ENCODE measurements at regions not wholly inside any gene's neighbourhood (a gene's known extent, or its start where the extent isn't known, plus 50 kb on each side); places are given as distances from the start of the nearest gene placed in this dataset.

DNA sequence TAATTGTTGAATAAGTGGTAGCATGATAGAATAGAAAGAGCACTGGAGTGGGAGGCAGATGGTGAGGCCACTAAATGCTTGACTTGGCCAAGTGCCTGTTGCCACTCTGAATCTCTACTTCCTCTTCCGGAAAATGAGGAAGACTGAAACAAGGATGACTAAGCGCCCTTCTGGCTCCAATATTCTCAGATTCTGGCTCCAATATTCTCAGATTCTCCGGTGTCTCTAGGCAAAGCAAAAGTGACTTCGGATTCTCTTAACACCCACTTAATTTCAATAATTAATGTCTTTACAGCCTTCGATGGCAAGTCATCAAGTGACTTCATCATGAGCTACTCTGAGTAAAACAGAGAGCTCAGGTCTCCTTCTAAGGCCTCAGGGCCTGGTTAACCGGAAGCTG lies 402.2 kb upstream of the FGF13 start:
- DNase-seq (ENCODE audit: low read depth), result no peak

GRCh38 chrX:139112432-139112831 lies 400.9 kb upstream of the FGF13 start:
- DNase-seq (ENCODE audit: low read depth), result no peak

DNA sequence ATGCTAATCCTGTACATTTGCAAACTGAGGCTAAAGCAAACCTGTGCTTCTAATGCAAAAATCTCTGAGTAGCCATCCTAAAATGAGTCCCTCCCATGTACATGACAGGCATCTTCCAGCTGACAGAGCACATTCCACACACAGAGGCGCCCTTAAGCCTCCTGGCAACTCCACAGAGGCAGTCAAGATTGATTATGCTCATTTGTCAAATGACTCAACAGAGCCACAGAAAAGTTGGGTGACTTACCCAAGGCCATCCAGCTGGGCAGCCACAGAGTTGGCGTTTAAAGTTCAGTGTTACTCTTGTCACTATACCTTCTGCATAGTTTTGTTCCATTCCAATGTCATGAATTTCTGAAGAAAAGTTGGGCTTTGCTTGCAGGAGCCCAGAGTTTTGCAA lies 394.6 kb upstream of the FGF13 start:
- no peak for DNase-seq (ENCODE audit: low read depth)

DNA sequence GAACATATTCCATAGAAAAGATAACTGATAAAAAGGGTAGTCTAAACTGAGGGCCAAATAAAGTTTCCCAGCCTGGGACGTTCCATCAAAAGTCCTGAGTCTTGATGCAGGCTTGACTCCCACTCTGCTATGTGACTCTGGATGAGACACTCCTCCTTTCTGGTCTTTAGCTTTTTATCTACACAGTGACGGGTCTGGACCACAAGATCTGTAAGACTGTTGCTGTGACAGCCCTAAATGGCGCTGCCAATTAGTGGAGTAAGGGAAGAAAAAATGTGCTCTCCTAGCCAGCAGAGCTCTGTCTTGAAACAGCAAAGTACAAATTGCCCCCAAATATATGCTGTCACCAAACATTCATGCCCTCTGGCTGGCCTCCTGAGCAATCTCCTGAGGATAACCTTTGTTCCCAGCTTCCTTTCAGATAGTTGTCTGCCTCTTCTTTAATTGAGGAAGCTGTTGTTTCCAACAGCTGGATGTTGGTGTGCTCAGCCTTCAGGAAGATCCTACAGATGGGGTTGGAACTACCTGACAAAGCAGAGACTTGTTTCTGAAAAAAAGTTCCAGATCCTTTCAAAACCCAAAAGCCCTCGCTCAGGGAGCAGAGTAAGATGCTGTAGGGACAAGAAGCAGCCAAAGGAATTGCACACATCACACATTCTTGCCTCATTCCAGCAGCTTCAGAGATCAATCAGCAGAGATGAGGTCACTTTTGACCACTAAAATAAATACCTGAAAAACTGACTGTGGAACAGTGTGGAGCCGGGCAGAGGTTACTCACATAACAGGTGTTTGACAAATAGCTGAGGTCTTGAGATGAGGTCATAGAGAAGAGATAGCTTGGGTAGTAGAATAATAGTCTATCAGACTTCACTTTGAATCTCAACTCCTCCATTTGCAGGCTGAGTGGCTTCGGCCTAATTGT lies 383.4 kb upstream of the FGF13 start:
- peak; percentile 6 for DNase-seq (ENCODE audit: low read depth)

DNA sequence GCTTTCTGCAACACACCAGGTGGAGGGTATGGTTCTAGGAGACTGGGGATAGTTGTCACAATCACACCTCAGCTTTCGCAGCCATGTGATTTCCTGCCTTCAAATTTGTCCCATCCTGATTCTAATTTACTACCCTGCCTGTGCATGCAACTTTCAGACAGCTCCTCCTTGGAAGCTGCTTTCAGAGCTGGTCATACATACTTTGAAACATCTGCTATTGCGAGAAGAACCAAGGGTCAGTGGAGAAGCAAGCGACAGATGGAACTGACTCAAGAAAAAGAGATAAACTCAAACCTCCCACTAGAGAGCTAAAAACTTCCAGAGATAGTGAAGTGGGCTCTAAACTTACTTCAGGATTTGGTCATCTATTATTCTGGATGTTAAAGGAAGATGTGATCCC lies 381.7 kb upstream of the FGF13 start:
- no peak for DNase-seq (ENCODE audit: low read depth)

DNA sequence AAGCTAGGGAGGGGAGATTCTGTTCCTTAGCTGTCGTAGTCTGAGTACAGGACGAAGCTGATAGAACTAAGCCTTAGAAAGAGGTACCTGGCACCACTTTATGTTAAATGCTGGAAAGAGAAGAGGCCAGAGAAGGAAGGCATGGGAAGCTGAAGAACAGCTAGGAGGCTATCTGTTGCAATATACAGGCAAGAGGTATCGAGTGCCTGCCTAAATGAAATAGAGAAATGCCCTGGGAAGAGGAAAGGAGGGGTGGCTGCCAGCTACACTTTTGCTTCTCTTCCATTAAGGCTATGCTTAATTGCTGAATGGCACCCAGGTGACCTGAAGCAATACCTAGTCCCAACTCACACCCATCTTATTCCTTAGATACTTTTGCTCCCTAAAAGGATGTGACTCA lies 380.4 kb upstream of the FGF13 start:
- DNase-seq (ENCODE audit: low read depth), result no peak

GRCh38 chrX:139091066-139091465 lies 379.5 kb upstream of the FGF13 start:
- no peak for DNase-seq (ENCODE audit: low read depth)

DNA sequence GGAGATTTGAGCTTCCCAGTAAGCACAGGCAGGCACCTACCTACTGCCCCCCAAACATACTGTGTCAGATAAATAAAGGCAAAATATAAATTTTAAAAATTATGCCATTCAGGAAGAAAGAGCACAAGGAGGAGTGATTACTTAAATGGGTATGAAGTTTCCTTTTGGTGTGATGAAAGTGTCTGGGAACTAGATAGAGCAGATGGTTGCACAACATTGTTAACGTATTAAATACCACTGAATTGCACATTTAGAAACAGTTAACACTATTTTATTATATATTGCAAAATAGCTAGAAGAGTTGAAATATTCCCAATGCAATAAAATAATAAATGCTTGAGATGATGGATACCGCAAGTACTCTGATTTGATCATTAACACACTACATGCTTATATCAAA lies 374.7 kb upstream of the FGF13 start:
- no peak for DNase-seq (ENCODE audit: low read depth)

DNA sequence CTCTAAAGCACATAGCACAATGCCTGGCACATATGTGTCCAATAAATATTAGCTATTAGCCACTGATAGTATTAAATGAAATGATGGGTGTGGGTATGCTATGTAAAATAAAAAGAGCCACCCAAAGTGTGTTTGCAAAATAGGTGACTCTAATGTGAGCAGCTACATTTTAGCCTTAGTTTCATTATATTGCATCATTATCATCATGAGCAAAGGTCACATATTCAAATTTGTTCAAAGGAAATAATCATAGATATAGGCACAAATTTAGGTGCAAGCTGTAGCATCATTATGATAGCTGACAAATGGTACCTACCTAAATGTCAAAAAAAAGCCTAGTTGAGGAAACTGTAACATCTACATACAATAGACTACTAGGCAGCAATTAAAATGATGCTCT lies 373.9 kb upstream of the FGF13 start:
- DNase-seq (ENCODE audit: low read depth), result no peak

DNA sequence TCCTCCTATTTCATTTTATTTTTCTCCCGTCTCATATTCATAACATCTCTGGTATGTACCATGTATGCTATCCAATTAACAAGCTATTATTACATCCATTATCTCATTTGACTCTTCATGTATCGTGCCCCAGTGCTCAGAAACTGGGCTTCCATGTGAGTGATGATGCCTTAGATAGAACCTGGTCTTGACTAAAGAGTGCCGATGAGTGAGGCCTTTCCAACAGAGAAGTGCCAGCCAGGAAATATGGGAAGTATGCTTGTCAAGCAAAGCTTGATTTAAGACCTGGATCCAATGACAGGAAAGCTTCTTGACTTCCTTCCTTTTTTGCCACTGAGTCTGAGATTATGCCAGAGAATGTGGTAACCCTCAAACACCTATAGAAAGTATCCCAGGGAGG lies 371.7 kb upstream of the FGF13 start:
- no peak for DNase-seq (ENCODE audit: low read depth)

- no peak for DNase-seq (ENCODE audit: low read depth)
Measured at GRCh38 chrX:139081965-139082364, 370.4 kb upstream of the FGF13 start.

DNA sequence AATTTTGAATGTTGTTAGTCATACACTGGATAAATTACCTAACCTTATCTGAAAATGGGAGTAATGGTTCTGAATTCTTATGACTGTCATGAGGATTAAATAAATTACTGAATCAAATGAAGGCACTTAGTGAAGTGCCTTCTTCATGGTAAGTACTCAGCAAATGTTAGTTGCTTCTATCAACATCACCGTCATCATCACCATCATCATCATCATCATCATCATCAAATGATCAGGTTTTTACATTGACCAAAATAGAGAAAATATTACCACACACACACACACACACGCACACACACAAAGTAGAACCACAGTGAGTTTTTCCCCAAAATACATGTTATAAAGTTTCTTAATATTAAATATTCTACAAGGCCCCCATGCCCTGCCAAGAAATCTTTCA lies 368.3 kb upstream of the FGF13 start:
- DNase-seq (ENCODE audit: low read depth), result no peak

DNA sequence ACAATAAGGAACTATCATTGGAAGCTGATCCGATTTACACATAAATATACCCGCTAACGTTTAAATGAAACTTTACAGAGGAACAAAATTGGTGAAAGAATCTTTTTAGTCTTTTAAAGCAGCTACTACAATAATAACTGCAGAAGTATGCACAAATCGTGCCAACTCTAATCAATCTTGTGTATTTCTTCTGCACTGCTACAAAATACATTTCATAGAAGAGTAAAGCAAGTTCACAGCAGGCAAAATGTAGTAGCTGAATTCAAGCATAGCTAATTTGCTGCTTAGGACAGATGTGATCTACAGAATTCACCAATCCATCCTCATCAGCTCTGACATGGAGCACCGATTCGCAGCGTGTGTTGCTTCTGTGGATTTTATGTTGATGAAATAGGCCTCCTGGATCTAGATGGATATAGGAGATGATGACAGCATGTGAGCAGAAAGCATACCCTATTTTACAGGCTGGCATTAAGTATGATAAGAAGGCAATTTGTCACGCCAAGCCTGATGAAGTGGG lies 367.3 kb upstream of the FGF13 start:
- no peak for DNase-seq (ENCODE audit: low read depth)

DNA sequence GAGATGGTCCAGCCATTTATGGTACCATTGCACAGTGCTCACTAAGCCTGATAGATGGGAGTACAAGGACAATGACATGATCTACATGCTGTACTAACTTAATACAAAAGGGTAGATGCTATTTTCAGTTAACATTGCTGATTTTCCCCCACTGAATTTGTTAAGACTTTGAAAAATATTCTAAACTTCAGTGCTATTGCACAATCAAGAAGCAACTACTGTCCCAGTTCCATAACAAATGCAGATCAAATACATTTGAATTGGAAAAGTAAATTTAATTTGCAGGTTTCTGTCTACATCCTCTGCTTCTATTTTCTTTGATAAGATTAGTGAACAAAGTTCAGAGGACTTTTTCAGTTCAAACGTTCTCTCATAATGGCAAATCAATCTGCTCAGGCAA lies 366.8 kb upstream of the FGF13 start:
- no peak for DNase-seq (ENCODE audit: low read depth)

DNA sequence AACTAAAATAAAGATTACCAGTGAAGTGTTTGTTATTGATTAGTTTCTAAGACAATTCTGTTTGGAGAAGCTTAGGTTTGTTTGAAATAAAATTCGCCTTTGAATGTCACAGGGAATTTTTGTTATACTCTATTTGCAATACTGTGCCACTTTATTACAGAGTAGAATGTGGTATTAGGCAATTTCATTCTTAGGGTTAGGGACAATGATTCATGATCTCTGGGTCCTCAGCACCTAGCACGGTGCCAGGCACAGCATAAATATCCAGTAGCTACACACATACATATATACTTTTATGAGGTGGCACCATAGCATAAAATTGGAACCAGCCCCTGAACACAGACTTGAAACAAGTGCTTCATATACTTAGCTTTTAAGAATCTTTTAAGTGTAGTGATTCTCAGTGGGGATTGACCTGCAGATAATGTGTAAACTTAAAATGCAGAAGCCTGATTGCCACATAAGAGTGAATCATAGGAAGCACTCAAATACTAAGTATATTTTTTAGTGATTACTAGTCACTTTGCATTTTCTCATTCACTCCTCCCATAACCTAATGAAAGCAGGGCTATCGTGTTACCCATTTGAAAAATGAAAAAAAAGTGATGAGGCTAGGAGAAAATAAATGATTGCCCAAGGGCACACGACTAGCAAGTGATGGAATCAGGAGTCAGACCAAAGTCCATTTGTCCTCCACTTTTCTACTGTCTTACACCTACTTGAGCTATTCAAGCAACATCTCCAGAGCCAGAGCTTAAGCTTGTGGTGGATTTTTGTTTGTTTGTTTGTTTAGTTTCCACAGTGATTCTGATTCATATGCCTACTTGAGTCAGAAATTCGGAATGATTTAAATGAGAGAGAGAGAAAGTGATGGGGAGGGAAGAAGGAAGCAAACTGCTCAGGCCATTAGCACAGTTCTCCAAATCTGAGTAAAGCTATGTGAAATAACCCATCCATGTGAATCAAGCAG lies 366.0 kb upstream of the FGF13 start:
- DNase-seq (ENCODE audit: low read depth), result peak; percentile 17

DNA sequence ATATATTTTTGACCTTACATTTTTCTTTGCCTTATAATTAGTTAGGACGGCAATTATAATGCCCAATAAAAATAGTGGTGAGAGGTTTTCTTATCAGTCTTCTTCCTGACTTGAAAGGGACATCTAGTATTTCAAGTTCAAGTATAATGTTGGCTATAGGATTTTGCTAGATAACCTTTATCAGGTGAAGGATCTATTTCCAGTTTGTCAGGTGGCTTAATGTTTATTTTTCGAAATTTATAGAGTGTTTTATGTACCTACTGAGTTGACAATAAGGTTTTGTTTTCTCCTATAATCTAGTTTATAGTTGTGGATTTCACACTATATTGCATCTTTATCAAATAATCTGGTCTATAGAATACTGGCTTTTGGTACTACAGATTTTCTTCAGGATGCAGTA lies 351.8 kb upstream of the FGF13 start:
- DNase-seq (ENCODE audit: low read depth), result no peak

GRCh38 chrX:139058831-139059495 lies 347.4 kb upstream of the FGF13 start:
- peak; percentile 35 for DNase-seq (ENCODE audit: low read depth)

DNA sequence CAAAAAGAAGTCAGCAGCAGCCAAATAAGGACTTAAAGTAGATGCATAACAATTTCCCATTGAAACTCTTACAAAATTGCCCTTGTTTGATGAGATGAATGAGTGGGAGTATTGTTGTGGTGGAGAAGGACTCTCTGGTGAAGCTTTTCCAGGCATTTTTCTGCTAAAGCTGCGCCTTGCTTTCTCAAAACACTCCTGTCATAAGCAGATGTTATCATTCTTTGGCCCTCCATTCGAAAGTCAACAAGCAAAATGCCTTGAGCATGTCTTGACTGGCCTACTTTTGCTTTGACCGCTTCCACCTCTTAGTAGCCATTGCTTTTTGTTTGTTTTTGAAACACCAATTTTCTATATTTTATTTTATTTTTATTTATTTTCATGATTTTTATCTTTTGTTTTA lies 340.9 kb upstream of the FGF13 start:
- DNase-seq (ENCODE audit: low read depth), result no peak

- peak; percentile 3 for DNase-seq (ENCODE audit: low read depth)
Measured at GRCh38 chrX:139049465-139049864, 337.9 kb upstream of the FGF13 start.

DNA sequence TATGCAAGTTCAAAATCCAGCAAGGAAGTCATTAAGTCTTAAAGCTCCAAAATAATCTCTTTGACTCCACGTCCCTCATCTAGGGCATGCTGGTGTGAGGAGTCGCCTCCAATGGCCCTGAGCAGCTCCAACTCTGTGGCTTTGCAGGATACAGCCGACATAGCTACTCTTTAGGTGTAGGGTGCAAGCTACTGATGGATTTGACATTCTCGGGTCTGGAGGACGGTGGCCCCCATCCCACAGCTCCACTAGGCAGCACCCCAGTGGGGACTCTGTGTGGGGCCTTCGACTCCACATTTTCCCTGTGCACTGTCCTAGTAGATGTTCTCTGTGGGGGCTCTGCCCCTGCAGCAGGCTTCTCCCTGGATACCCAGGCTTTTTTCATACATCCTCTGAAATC lies 333.2 kb upstream of the FGF13 start:
- DNase-seq (ENCODE audit: low read depth), result no peak

DNA sequence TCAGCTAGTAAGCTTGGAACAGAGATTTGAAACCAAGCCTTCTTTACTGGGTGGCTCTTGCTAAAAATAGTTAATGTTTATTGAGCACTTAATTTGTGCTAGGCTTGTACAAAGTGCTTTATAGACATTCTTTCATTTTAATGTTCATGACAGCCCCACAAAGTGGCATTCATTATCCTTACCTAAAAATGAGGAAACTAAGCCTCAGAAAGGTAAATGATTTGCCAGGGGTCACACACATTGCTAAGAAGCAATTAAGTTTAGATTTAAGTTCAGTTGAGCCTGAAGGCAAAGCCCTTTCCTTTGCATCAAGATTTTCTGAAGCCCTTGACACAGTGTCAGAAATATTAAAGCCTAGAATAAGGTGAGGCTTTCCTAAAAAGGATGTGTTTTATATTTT lies 327.5 kb upstream of the FGF13 start:
- DNase-seq (ENCODE audit: low read depth), result no peak

GRCh38 chrX:139026811-139027210 lies 315.3 kb upstream of the FGF13 start:
- DNase-seq (ENCODE audit: low read depth), result no peak

Measured in non-pigmented ciliary epithelial cell (primary cell).